Uterus (tissue), 2 donors: ENCODE measurements at regions not wholly inside any gene's neighbourhood (a gene's known extent, or its start where the extent isn't known, plus 50 kb on each side); places are given as distances from the start of the nearest gene placed in this dataset.

Source experiments
- CTCF ChIP-seq, 4 experiments: fragments of 200-600 bp in 2 of 4; fragments of 450-650 bp in 2 of 4; sonication (generic) in 2 of 4; IDR thresholded peaks; one replicate each; pipeline ENCODE4 v1.5.1; 2016 to 2019; ENCODE audit warnings: antibody characterized with exemption in 4 of 4, mild to moderate bottlenecking in 2 of 4, moderate library complexity in 1 of 4
- POLR2A ChIP-seq, 2 donors: fragments of 450-650 bp; IDR thresholded peaks; one replicate each; pipeline ENCODE4 v1.6.1; 2016; ENCODE audit warnings: antibody characterized with exemption in 2 of 2, mild to moderate bottlenecking in 1 of 2, moderate library complexity in 1 of 2

DNA sequence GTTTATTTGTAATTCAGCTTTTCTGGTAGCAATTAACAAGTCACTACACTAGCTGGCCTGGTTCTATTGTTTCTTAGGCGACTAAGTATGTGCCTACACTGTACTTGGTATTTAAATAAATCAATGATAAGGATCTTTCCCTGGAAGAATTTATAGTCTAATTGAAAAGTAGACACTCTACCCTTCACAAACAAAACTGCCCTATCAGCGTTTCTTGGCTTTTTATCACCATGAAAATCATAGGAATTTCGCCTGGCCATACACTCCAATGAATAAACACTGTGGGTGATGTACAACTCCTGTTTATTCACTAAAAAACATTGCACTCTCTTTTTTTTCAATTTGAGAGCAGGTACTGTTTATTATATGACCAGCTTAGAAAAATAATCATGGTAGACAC lies 702.9 kb upstream of the ADGRL2 start:
- no peak for TF ChIP-seq CTCF (IDR thresholded peaks at IDR 0.05)
- no peak for TF ChIP-seq POLR2A (IDR thresholded peaks at IDR 0.05)
